ENCODE measurements at regions not wholly inside any gene's neighbourhood (a gene's known extent, or its start where the extent isn't known, plus 50 kb on each side); places are given as distances from the start of the nearest gene placed in this dataset.

DNA sequence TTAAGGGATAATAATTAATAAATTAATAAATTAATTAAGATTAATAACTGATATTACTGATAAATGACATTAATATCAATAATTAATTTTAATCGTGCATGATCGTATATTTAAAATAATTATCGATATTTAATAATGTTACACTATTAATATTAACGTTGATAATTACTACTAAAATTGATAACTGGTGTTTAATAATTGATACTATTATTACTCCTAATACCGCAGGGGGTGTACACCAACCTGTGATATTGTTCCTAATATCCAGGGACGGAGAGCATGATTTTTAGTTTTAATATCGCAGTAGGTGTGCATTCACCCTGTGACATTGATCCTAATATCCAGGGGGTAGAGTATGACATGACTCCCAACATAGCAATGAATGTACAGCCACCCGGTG, 1930.8 kb downstream of the SUCLG1 start:
- no peak for TF ChIP-seq ZNF600 (tag by site-specific recombination; IDR thresholded peaks at IDR 0.05)
- TF ChIP-seq ZNF701 (tag by site-specific recombination; IDR thresholded peaks at IDR 0.05): no peak
- TF ChIP-seq, protein P1, sequence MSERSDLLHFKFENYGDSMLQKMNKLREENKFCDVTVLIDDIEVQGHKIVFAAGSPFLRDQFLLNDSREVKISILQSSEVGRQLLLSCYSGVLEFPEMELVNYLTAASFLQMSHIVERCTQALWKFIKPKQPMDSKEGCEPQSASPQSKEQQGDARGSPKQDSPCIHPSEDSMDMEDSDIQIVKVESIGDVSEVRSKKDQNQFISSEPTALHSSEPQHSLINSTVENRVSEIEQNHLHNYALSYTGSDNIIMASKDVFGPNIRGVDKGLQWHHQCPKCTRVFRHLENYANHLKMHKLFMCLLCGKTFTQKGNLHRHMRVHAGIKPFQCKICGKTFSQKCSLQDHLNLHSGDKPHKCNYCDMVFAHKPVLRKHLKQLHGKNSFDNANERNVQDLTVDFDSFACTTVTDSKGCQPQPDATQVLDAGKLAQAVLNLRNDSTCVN (tag by site-specific recombination; optimal IDR thresholded peaks at IDR 0.05): no peak
- no peak for TF ChIP-seq EGR2 (tag by site-specific recombination; IDR thresholded peaks at IDR 0.05; ENCODE audit: low read depth)
- no peak for TF ChIP-seq HOXA7 (CRISPR knock-in tag; IDR thresholded peaks at IDR 0.05; ENCODE audit: borderline replicate concordance)
- no peak for TF ChIP-seq ZNF202 (tag by site-specific recombination; IDR thresholded peaks at IDR 0.05; ENCODE audit: borderline replicate concordance)
- no peak for TF ChIP-seq ZNF366 (tag by site-specific recombination; conservative IDR thresholded peaks at IDR 0.05)
- TF ChIP-seq, protein P2, sequence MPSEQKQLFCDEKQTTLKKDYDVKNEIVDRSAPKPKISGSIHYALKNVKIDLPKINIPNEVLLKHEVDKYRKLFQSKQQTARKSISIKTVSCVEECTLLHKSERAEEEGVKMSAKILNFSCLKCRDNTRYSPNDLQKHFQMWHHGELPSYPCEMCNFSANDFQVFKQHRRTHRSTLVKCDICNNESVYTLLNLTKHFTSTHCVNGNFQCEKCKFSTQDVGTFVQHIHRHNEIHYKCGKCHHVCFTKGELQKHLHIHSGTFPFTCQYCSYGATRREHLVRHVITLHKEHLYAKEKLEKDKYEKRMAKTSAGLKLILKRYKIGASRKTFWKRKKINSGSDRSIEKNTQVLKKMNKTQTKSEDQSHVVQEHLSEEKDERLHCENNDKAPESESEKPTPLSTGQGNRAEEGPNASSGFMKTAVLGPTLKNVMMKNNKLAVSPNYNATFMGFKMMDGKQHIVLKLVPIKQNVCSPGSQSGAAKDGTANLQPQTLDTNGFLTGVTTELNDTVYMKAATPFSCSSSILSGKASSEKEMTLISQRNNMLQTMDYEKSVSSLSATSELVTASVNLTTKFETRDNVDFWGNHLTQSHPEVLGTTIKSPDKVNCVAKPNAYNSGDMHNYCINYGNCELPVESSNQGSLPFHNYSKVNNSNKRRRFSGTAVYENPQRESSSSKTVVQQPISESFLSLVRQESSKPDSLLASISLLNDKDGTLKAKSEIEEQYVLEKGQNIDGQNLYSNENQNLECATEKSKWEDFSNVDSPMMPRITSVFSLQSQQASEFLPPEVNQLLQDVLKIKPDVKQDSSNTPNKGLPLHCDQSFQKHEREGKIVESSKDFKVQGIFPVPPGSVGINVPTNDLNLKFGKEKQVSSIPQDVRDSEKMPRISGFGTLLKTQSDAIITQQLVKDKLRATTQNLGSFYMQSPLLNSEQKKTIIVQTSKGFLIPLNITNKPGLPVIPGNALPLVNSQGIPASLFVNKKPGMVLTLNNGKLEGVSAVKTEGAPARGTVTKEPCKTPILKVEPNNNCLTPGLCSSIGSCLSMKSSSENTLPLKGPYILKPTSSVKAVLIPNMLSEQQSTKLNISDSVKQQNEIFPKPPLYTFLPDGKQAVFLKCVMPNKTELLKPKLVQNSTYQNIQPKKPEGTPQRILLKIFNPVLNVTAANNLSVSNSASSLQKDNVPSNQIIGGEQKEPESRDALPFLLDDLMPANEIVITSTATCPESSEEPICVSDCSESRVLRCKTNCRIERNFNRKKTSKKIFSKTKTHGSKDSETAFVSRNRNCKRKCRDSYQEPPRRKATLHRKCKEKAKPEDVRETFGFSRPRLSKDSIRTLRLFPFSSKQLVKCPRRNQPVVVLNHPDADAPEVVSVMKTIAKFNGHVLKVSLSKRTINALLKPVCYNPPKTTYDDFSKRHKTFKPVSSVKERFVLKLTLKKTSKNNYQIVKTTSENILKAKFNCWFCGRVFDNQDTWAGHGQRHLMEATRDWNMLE (tag by site-specific recombination; conservative IDR thresholded peaks at IDR 0.05; ENCODE audit: low read depth): no peak
- no peak for TF ChIP-seq ZNF416 (tag by site-specific recombination; IDR thresholded peaks at IDR 0.05)
- no peak for TF ChIP-seq ZNF548 (tag by site-specific recombination; IDR thresholded peaks at IDR 0.05)
- no peak for TF ChIP-seq ZNF133 (tag by site-specific recombination; IDR thresholded peaks at IDR 0.05)
- POLR2A ChIA-PET: no interaction called here
- H3K9me3 ChIP-seq (ENCODE audit: control insufficient read depth, insufficient read depth, low read depth, low read length): no peaks in the 10 kb centered on the region
- no peak overlapping the region for H3K27ac ChIP-seq (ENCODE audit: extremely low read depth, low read depth, low read length)
- H3K4me3 ChIP-seq (ENCODE audit: low read depth, low read length): no peak overlapping the region
- no peaks in the 10 kb centered on the region for H3K4me1 ChIP-seq (ENCODE audit: control insufficient read depth, insufficient read depth, low read length)
- no peaks in the 10 kb centered on the region for H3K36me3 ChIP-seq (ENCODE audit: control insufficient read depth in 2 of 2, insufficient read depth in 1 of 2, low read length in 2 of 2)
- CTCF ChIA-PET: no interaction called here

DNA sequence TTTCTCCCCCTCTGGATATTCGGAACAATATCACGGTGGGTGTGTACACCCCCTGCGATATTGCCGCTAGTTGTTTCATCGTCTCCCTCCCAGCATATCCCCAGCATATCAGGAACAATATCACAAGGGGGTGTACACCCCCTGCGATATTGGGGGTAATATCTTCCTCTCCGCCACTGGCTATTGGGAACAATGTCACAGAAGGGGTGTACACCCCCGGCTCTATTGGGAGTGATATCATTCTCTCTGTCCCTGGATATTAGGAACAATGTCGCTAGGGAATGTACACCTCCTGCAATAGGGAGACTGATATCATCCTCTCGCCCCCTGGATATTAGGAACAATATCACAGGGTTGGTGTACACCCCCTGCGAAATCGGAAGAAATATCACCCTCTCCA, 1932.0 kb downstream of the SUCLG1 start:
- TF ChIP-seq ZNF133 (tag by site-specific recombination; IDR thresholded peaks at IDR 0.05) (no peak), RBAK (tag by site-specific recombination; IDR thresholded peaks at IDR 0.05) (no peak), ZNF292 (tag by site-specific recombination; IDR thresholded peaks at IDR 0.05; ENCODE audit: borderline replicate concordance, low read depth) (no peak), ZNF169 (tag by site-specific recombination; IDR thresholded peaks at IDR 0.05) (no peak), HOXC10 (CRISPR knock-in tag; IDR thresholded peaks at IDR 0.05) (no peak), ZNF391 (tag by site-specific recombination; IDR thresholded peaks at IDR 0.05; ENCODE audit: borderline replicate concordance, low read depth) (no peak), ZNF48 (tag by site-specific recombination; IDR thresholded peaks at IDR 0.05) (no peak)
- Histone ChIP-seq H3K4me1 (ENCODE audit: control insufficient read depth, insufficient read depth, low read length) (no peaks in the 10 kb centered on the region), H3K36me3 (ENCODE audit: control insufficient read depth in 2 of 2, insufficient read depth in 1 of 2, low read length in 2 of 2) (no peaks in the 10 kb centered on the region), H3K9me3 (ENCODE audit: control insufficient read depth, insufficient read depth, low read depth, low read length) (no peaks in the 10 kb centered on the region), H3K27ac (ENCODE audit: extremely low read depth, low read depth, low read length) (no peak overlapping the region), H3K4me3 (ENCODE audit: low read depth, low read length) (no peak overlapping the region)
- CTCF ChIA-PET: no interaction called here
- POLR2A ChIA-PET: no interaction called here

DNA sequence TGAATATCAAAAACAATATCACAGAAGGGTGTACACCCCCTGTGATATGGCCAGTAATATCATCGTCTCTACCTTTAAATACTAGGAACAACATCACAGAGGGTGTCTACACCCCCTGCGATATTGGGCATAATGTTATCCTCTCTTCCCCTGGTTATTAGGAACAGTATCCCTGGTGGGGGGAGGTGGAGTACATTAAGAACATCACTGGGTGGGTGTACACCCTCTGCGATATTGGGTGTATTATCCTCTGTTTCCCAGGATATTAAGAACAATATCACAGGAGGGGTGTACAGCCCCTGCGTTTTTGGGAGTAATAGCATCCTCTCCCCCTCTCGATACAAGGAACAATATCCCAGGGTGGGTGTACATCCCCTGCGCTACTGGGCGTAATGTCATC, 1932.8 kb downstream of the SUCLG1 start:
- no peak overlapping the region for H3K4me3 ChIP-seq (ENCODE audit: low read depth, low read length)
- CTCF ChIA-PET: no interaction called here
- no peak overlapping the region for H3K27ac ChIP-seq (ENCODE audit: extremely low read depth, low read depth, low read length)
- no peaks in the 10 kb centered on the region for H3K36me3 ChIP-seq (ENCODE audit: control insufficient read depth in 2 of 2, insufficient read depth in 1 of 2, low read length in 2 of 2)
- H3K9me3 ChIP-seq (ENCODE audit: control insufficient read depth, insufficient read depth, low read depth, low read length): no peaks in the 10 kb centered on the region
- POLR2A ChIA-PET: no interaction called here
- H3K4me1 ChIP-seq (ENCODE audit: control insufficient read depth, insufficient read depth, low read length): no peaks in the 10 kb centered on the region
- TF ChIP-seq, protein P3, sequence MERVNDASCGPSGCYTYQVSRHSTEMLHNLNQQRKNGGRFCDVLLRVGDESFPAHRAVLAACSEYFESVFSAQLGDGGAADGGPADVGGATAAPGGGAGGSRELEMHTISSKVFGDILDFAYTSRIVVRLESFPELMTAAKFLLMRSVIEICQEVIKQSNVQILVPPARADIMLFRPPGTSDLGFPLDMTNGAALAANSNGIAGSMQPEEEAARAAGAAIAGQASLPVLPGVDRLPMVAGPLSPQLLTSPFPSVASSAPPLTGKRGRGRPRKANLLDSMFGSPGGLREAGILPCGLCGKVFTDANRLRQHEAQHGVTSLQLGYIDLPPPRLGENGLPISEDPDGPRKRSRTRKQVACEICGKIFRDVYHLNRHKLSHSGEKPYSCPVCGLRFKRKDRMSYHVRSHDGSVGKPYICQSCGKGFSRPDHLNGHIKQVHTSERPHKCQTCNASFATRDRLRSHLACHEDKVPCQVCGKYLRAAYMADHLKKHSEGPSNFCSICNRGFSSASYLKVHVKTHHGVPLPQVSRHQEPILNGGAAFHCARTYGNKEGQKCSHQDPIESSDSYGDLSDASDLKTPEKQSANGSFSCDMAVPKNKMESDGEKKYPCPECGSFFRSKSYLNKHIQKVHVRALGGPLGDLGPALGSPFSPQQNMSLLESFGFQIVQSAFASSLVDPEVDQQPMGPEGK (tag by site-specific recombination; IDR thresholded peaks at IDR 0.05): no peak
- TF ChIP-seq, protein P4, sequence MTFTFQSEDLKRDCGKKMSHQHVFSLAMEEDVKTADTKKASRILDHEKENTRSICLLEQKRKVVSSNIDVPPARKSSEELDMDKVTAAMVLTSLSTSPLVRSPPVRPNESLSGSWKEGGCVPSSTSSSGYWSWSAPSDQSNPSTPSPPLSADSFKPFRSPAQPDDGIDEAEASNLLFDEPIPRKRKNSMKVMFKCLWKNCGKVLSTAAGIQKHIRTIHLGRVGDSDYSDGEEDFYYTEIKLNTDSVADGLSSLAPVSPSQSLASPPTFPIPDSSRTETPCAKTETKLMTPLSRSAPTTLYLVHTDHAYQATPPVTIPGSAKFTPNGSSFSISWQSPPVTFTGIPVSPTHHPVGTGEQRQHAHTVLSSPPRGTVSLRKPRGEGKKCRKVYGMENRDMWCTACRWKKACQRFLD (tag by site-specific recombination; IDR thresholded peaks at IDR 0.05): no peak
- TF ChIP-seq ZNF302 (tag by site-specific recombination; IDR thresholded peaks at IDR 0.05; ENCODE audit: low read depth): no peak
- TF ChIP-seq, protein P5, sequence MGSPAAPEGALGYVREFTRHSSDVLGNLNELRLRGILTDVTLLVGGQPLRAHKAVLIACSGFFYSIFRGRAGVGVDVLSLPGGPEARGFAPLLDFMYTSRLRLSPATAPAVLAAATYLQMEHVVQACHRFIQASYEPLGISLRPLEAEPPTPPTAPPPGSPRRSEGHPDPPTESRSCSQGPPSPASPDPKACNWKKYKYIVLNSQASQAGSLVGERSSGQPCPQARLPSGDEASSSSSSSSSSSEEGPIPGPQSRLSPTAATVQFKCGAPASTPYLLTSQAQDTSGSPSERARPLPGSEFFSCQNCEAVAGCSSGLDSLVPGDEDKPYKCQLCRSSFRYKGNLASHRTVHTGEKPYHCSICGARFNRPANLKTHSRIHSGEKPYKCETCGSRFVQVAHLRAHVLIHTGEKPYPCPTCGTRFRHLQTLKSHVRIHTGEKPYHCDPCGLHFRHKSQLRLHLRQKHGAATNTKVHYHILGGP (tag by site-specific recombination; IDR thresholded peaks at IDR 0.05): no peak

Measured in HEK293 (cell line).